ENCODE measurements at regions not wholly inside any gene's neighbourhood (a gene's known extent, or its start where the extent isn't known, plus 50 kb on each side); places are given as distances from the start of the nearest gene placed in this dataset.

DNA sequence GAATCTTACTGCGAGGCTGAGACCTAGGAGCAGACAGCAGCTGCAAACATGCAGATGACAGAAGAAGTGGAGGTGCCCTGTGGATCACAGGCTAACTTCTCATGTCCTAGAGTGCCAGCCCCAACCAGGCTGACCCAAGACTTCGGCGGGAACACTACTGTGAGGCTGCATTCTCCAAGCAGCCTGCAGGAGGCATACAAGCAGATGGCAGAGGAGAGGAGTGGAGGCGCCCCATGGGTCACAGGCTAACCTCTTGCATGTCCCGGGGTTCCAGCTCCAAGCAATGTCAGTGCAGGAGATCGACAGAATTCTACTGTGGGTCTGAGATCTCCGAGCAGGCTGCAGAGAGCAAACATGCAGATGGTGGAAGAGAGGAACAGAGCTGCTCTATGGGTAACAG is 98.1 kb upstream of the ZNF678 start:
- no peak overlapping the region for H2AFZ ChIP-seq (ENCODE audit: low read depth, low read length, poor library complexity, severe bottlenecking)
- H3K27ac ChIP-seq (ENCODE audit: low read depth, low read length), result no peak overlapping the region
- H3K9me2 ChIP-seq (ENCODE audit: insufficient read depth), result no peaks in the 10 kb centered on the region
- H3K9me3 ChIP-seq (ENCODE audit: control insufficient read depth in 1 of 2, insufficient read depth in 1 of 2, low read depth in 1 of 2, low read length in 2 of 2), result no peaks in the 10 kb centered on the region
- H3K27me3 ChIP-seq (ENCODE audit: insufficient read depth, low read length), result no peaks in the 10 kb centered on the region
- no peaks in the 10 kb centered on the region for H3K36me3 ChIP-seq (ENCODE audit: control insufficient read depth in 1 of 2, insufficient read depth in 2 of 2, low read length in 2 of 2)
- CTCF ChIA-PET, result no interaction called here
- no peak overlapping the region for H3K4me3 ChIP-seq (replicated peaks in 1 of 2; ENCODE audit: low read depth in 1 of 2, low read length in 2 of 2)
- H3K79me2 ChIP-seq (ENCODE audit: insufficient read depth, low read length), result no peaks in the 10 kb centered on the region
- H4K20me1 ChIP-seq (ENCODE audit: insufficient read depth), result no peaks in the 10 kb centered on the region
- H3K4me1 ChIP-seq (ENCODE audit: control insufficient read depth in 1 of 2, insufficient read depth in 2 of 2, low read length in 2 of 2), result no peaks in the 10 kb centered on the region
- BruUV-seq (replicated peaks), result no TSS peak
- TF ChIP-seq, protein P1, sequence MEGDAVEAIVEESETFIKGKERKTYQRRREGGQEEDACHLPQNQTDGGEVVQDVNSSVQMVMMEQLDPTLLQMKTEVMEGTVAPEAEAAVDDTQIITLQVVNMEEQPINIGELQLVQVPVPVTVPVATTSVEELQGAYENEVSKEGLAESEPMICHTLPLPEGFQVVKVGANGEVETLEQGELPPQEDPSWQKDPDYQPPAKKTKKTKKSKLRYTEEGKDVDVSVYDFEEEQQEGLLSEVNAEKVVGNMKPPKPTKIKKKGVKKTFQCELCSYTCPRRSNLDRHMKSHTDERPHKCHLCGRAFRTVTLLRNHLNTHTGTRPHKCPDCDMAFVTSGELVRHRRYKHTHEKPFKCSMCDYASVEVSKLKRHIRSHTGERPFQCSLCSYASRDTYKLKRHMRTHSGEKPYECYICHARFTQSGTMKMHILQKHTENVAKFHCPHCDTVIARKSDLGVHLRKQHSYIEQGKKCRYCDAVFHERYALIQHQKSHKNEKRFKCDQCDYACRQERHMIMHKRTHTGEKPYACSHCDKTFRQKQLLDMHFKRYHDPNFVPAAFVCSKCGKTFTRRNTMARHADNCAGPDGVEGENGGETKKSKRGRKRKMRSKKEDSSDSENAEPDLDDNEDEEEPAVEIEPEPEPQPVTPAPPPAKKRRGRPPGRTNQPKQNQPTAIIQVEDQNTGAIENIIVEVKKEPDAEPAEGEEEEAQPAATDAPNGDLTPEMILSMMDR (IDR thresholded peaks at IDR 0.05 in 2 of 3, conservative IDR thresholded peaks at IDR 0.05 in 1 of 3; ENCODE audit: borderline replicate concordance in 1 of 3, insufficient read depth in 1 of 3, low read depth in 2 of 3, low read length in 2 of 3), result peak in 1 of 3 experiments; percentile 16; a peak in 2 of 6 replicates
- TF ChIP-seq ZFX (IDR thresholded peaks at IDR 0.05) (no peak), FOSL1 (IDR thresholded peaks at IDR 0.05; ENCODE audit: low read depth) (no peak), ELF1 (IDR thresholded peaks at IDR 0.05; ENCODE audit: borderline replicate concordance, low read depth) (no peak)
- no peak overlapping the region for H3K9ac ChIP-seq (ENCODE audit: low read length)
- RAD21 ChIA-PET (ENCODE audit: low non-redundant PET in 1 of 2, low total read pairs in 2 of 2, uncharacterized antibody in 2 of 2, unreplicated experiment in 2 of 2), result no interaction called here
- no peak for DNase-seq (ENCODE audit: low read depth, low spot score)
- intact Hi-C loops (cut with micrococcal nuclease), result no loop called here
- peak; percentile 40; the same call in 1 of the 2 replicates for ATAC-seq
- H3K4me2 ChIP-seq (ENCODE audit: low read length), result no peak overlapping the region
- POLR2A ChIA-PET, result no interaction called here

DNA sequence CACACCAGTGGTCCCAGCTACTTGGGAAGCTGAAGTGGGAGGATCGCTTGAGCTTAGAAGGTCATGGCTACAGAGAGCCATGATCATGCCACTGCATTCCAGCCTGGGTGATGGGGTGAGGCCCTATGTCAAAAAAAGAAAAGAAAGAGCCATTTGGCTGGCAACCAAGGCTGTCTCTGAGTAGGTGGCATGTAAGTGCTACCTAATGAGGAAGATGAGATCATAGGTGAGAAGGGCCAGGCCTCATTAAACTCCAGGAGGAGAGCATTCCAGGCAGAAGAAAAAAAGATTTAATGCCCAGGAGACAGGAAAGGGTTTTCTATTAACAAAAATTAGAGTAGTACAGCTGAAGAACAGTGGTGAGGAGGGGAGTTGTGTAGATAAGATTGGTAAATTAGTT is 103.4 kb upstream of the ZNF678 start:
- CTCF ChIA-PET, result interaction anchor here (0.9 kb wide), 1 partner anchor 13 kb away, joined by 3 read pairs; no protein-coding TSS in a partner anchor
- Histone ChIP-seq H3K4me3 (replicated peaks in 1 of 2; ENCODE audit: low read depth in 1 of 2, low read length in 2 of 2) (no peak overlapping the region), H3K4me2 (ENCODE audit: low read length) (no peak overlapping the region), H4K20me1 (ENCODE audit: insufficient read depth) (no peaks in the 10 kb centered on the region), H2AFZ (ENCODE audit: low read depth, low read length, poor library complexity, severe bottlenecking) (no peak overlapping the region), H3K36me3 (ENCODE audit: control insufficient read depth in 1 of 2, insufficient read depth in 2 of 2, low read length in 2 of 2) (no peaks in the 10 kb centered on the region), H3K9ac (ENCODE audit: low read length) (no peak overlapping the region), H3K27me3 (ENCODE audit: insufficient read depth, low read length) (peaks cover 3% of the 10 kb centered on the region; the same call in 1 of the 2 replicates), H3K4me1 (ENCODE audit: control insufficient read depth in 1 of 2, insufficient read depth in 2 of 2, low read length in 2 of 2) (no peaks in the 10 kb centered on the region; a peak in 1 of 4 replicates), H3K9me3 (ENCODE audit: control insufficient read depth in 1 of 2, insufficient read depth in 1 of 2, low read depth in 1 of 2, low read length in 2 of 2) (no peaks in the 10 kb centered on the region), H3K79me2 (ENCODE audit: insufficient read depth, low read length) (no peaks in the 10 kb centered on the region), H3K9me2 (ENCODE audit: insufficient read depth) (no peaks in the 10 kb centered on the region), H3K27ac (ENCODE audit: low read depth, low read length) (no peak overlapping the region)
- BruUV-seq (replicated peaks), result no TSS peak
- POLR2A ChIA-PET, result no interaction called here
- intact Hi-C loops (cut with micrococcal nuclease), result no loop called here
- DNase-seq (ENCODE audit: low read depth, low spot score) (no peak), ATAC-seq (no peak)
- RAD21 ChIA-PET (ENCODE audit: low non-redundant PET in 1 of 2, low total read pairs in 2 of 2, uncharacterized antibody in 2 of 2, unreplicated experiment in 2 of 2), result no interaction called here
- TF ChIP-seq POLR2A (IDR thresholded peaks at IDR 0.05; ENCODE audit: borderline replicate concordance, extremely low read depth, insufficient read depth, insufficient read length), result no peak
- no peak for TF ChIP-seq EGR1 (IDR thresholded peaks at IDR 0.05; ENCODE audit: low read depth)
- no peak for TF ChIP-seq SP1 (IDR thresholded peaks at IDR 0.05; ENCODE audit: low read depth)
- TF ChIP-seq POLR2AphosphoS5 (IDR thresholded peaks at IDR 0.05; ENCODE audit: low read depth, low read length), result no peak
- TF ChIP-seq SRF (IDR thresholded peaks at IDR 0.05; ENCODE audit: low read depth), result no peak
- TF ChIP-seq TCF7L2 (IDR thresholded peaks at IDR 0.05; ENCODE audit: borderline replicate concordance, extremely low read depth, insufficient read depth, insufficient read length), result no peak
- TF ChIP-seq, protein P2, sequence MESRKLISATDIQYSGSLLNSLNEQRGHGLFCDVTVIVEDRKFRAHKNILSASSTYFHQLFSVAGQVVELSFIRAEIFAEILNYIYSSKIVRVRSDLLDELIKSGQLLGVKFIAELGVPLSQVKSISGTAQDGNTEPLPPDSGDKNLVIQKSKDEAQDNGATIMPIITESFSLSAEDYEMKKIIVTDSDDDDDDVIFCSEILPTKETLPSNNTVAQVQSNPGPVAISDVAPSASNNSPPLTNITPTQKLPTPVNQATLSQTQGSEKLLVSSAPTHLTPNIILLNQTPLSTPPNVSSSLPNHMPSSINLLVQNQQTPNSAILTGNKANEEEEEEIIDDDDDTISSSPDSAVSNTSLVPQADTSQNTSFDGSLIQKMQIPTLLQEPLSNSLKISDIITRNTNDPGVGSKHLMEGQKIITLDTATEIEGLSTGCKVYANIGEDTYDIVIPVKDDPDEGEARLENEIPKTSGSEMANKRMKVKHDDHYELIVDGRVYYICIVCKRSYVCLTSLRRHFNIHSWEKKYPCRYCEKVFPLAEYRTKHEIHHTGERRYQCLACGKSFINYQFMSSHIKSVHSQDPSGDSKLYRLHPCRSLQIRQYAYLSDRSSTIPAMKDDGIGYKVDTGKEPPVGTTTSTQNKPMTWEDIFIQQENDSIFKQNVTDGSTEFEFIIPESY (IDR thresholded peaks at IDR 0.05; ENCODE audit: extremely low read depth, insufficient replicate concordance, low read length), result no peak
- TF ChIP-seq ZNF274 (IDR thresholded peaks at IDR 0.05; ENCODE audit: low read depth, low read length), result no peak
- no peak for TF ChIP-seq EZH2 (IDR thresholded peaks at IDR 0.05)
- TF ChIP-seq, protein P3, sequence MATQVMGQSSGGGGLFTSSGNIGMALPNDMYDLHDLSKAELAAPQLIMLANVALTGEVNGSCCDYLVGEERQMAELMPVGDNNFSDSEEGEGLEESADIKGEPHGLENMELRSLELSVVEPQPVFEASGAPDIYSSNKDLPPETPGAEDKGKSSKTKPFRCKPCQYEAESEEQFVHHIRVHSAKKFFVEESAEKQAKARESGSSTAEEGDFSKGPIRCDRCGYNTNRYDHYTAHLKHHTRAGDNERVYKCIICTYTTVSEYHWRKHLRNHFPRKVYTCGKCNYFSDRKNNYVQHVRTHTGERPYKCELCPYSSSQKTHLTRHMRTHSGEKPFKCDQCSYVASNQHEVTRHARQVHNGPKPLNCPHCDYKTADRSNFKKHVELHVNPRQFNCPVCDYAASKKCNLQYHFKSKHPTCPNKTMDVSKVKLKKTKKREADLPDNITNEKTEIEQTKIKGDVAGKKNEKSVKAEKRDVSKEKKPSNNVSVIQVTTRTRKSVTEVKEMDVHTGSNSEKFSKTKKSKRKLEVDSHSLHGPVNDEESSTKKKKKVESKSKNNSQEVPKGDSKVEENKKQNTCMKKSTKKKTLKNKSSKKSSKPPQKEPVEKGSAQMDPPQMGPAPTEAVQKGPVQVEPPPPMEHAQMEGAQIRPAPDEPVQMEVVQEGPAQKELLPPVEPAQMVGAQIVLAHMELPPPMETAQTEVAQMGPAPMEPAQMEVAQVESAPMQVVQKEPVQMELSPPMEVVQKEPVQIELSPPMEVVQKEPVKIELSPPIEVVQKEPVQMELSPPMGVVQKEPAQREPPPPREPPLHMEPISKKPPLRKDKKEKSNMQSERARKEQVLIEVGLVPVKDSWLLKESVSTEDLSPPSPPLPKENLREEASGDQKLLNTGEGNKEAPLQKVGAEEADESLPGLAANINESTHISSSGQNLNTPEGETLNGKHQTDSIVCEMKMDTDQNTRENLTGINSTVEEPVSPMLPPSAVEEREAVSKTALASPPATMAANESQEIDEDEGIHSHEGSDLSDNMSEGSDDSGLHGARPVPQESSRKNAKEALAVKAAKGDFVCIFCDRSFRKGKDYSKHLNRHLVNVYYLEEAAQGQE (IDR thresholded peaks at IDR 0.05; ENCODE audit: low read depth), result no peak
